Ishikawa (cell line): ENCODE measurements at regions not wholly inside any gene's neighbourhood (a gene's known extent, or its start where the extent isn't known, plus 50 kb on each side); places are given as distances from the start of the nearest gene placed in this dataset.

Source experiments
- CEBPB ChIP-seq: IDR thresholded peaks from 2 replicates; pipeline ENCODE4 v1.6.1; 2012
- CREB1 ChIP-seq: IDR thresholded peaks from 2 replicates; pipeline ENCODE4 v1.6.1; 2012; ENCODE audit warnings: low read depth
- EGR1 ChIP-seq: IDR thresholded peaks from 2 replicates; pipeline ENCODE4 v1.6.1; 2012
- EP300 ChIP-seq: IDR thresholded peaks from 2 replicates; pipeline ENCODE4 v1.6.1; 2012; ENCODE audit warnings: borderline replicate concordance
- FOXM1 ChIP-seq: IDR thresholded peaks from 2 replicates; pipeline ENCODE4 v1.6.1; 2012; ENCODE audit warnings: low read depth, borderline replicate concordance
- NFIC ChIP-seq: IDR thresholded peaks from 2 replicates; pipeline ENCODE4 v1.6.1; 2012
- RAD21 ChIP-seq: IDR thresholded peaks from 2 replicates; pipeline ENCODE4 v1.6.1; 2012; ENCODE audit warnings: low read depth
- TAF1 ChIP-seq: IDR thresholded peaks from 2 replicates; pipeline ENCODE4 v1.6.1; 2012; ENCODE audit warnings: low read depth, mild to moderate bottlenecking
- TCF12 ChIP-seq: IDR thresholded peaks from 2 replicates; pipeline ENCODE4 v1.6.1; 2012; ENCODE audit warnings: low read depth
- TEAD4 ChIP-seq: IDR thresholded peaks from 2 replicates; pipeline ENCODE4 v1.6.1; 2012
- YY1 ChIP-seq: IDR thresholded peaks from 2 replicates; pipeline ENCODE4 v1.6.1; 2012; ENCODE audit warnings: low read depth
- ZBTB7A ChIP-seq: IDR thresholded peaks from 2 replicates; pipeline ENCODE4 v1.6.1; 2012; ENCODE audit warnings: low read depth
- TF ChIP-seq, protein P1 (sequence below): IDR thresholded peaks from 2 replicates; pipeline ENCODE4 v1.6.1; 2012
- TF ChIP-seq, protein P2 (sequence below): IDR thresholded peaks from 2 replicates; pipeline ENCODE4 v1.6.1; 2012; ENCODE audit warnings: low read depth, mild to moderate bottlenecking
- TF ChIP-seq, protein P3 (sequence below): IDR thresholded peaks from 2 replicates; pipeline ENCODE4 v1.6.1; 2012

DNA sequence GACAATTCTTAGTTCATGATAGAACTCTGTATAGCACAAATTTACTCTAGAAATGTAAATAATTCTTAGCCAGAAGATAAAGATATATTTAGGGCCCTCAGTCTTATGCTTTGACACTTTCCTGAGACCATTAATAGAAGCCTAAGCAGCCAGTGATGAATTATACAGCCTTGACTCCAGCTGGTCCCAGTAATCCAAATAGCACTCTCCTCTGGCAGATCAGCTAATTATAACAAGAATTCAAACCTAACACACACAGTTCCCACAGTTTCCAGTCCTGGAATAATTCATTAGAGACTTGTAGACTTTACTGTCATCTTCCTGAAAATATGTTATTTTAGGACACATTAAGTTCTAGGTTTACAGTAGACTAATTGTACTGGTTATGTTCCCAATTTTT, 50.4 kb downstream of the SHOC1 start:
- TF ChIP-seq ZBTB7A: no peak
- TF ChIP-seq, protein P1, sequence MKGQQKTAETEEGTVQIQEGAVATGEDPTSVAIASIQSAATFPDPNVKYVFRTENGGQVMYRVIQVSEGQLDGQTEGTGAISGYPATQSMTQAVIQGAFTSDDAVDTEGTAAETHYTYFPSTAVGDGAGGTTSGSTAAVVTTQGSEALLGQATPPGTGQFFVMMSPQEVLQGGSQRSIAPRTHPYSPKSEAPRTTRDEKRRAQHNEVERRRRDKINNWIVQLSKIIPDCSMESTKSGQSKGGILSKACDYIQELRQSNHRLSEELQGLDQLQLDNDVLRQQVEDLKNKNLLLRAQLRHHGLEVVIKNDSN: no peak
- TF ChIP-seq EP300: no peak
- no peak for TF ChIP-seq RAD21
- no peak for TF ChIP-seq TEAD4
- no peak for TF ChIP-seq YY1
- no peak for TF ChIP-seq CEBPB
- TF ChIP-seq, protein P2, sequence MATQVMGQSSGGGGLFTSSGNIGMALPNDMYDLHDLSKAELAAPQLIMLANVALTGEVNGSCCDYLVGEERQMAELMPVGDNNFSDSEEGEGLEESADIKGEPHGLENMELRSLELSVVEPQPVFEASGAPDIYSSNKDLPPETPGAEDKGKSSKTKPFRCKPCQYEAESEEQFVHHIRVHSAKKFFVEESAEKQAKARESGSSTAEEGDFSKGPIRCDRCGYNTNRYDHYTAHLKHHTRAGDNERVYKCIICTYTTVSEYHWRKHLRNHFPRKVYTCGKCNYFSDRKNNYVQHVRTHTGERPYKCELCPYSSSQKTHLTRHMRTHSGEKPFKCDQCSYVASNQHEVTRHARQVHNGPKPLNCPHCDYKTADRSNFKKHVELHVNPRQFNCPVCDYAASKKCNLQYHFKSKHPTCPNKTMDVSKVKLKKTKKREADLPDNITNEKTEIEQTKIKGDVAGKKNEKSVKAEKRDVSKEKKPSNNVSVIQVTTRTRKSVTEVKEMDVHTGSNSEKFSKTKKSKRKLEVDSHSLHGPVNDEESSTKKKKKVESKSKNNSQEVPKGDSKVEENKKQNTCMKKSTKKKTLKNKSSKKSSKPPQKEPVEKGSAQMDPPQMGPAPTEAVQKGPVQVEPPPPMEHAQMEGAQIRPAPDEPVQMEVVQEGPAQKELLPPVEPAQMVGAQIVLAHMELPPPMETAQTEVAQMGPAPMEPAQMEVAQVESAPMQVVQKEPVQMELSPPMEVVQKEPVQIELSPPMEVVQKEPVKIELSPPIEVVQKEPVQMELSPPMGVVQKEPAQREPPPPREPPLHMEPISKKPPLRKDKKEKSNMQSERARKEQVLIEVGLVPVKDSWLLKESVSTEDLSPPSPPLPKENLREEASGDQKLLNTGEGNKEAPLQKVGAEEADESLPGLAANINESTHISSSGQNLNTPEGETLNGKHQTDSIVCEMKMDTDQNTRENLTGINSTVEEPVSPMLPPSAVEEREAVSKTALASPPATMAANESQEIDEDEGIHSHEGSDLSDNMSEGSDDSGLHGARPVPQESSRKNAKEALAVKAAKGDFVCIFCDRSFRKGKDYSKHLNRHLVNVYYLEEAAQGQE: no peak
- no peak for TF ChIP-seq TCF12
- TF ChIP-seq, protein P3, sequence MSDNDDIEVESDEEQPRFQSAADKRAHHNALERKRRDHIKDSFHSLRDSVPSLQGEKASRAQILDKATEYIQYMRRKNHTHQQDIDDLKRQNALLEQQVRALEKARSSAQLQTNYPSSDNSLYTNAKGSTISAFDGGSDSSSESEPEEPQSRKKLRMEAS: no peak
- no peak for TF ChIP-seq TAF1
- no peak for TF ChIP-seq FOXM1
- TF ChIP-seq NFIC: no peak
- TF ChIP-seq EGR1: no peak
- no peak for TF ChIP-seq CREB1

DNA sequence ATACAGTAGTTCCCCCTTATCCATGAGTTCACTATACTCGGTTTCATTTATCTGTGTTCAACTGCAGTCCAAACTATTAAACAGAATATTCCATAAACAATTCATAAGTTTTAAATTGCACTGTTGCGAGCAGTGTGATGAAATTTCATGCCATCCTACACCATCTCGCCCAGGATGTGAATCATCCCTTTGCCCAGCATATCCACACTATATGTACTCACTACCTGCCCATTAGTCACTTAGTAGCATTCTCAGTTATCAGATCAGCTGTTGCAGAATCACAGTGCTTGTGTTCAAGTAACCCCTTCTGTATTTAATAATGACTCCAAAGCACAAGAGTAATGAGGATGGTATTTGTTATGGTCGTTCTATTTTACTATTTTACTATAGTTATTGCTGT, 51.5 kb downstream of the SHOC1 start:
- TF ChIP-seq RAD21 (no peak), CEBPB (0 out of 2 replicates have a peak, but pooled peaks have one; percentile 31), EP300 (no peak), CREB1 (no peak), TCF12 (no peak), TEAD4 (0 out of 2 replicates have a peak, but pooled peaks have one; percentile 8), NFIC (no peak)
- TF ChIP-seq, protein P2: no peak

DNA sequence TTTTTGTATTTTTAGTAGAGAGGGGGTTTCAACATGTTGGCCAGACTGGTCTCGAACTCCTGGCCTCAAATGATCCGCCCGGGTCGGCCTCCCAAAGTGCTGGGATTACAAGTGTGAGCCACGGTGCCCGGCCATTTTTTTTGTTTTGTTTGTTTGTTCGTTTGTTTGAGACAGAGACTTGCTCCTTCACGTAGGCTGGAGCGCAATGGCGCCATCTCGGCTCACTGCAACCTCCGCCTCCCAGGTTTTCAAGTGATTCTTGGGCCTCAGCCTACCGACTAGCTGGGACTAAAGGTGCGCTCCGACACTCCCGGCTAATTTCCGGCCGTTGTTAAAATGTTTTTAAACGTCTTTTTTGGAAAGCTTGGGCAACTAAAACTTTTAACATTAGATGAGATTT, 54.0 kb downstream of the SHOC1 start:
- TF ChIP-seq CREB1 (no peak), EGR1 (no peak), CEBPB (no peak), FOXM1 (no peak), YY1 (no peak), TAF1 (no peak), EP300 (no peak), RAD21 (no peak), TEAD4 (no peak), TCF12 (no peak), ZBTB7A (no peak), NFIC (no peak)
- TF ChIP-seq, protein P3: no peak
- TF ChIP-seq, protein P2: no peak
- TF ChIP-seq, protein P1: no peak

DNA sequence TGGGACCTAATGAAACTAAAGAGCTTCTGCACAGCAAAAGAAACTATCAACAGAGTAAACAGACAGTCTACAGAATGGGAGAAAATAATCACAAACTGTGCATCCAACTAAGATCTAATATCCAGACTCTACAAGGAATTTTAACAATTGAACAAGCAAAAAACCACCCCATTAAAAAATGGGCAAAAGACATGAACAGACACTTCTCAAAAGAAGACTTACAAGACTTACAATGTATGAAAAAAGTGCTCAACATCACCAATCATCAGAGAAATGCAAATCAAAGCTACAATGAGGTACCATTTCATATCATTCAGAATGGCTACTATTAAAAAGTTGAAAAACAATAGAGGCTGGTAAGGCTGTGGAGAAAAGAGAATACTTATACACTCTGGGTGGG, 58.0 kb downstream of the SHOC1 start:
- no peak for TF ChIP-seq CEBPB
- TF ChIP-seq, protein P3: no peak
- no peak for TF ChIP-seq RAD21
- TF ChIP-seq CREB1: no peak
- no peak for TF ChIP-seq TCF12
- no peak for TF ChIP-seq TEAD4
- no peak for TF ChIP-seq EGR1
- no peak for TF ChIP-seq NFIC
- TF ChIP-seq FOXM1: no peak
- TF ChIP-seq TAF1: no peak
- TF ChIP-seq YY1: no peak
- TF ChIP-seq EP300: no peak
- TF ChIP-seq, protein P2: no peak
